Keratinocyte (primary cell): ENCODE measurements at regions not wholly inside any gene's neighbourhood (a gene's known extent, or its start where the extent isn't known, plus 50 kb on each side); places are given as distances from the start of the nearest gene placed in this dataset.

Experiments used
- DNase-seq: peaks from one replicate; pipeline ENCODE4 v3.0.0-alpha.2; 2011; ENCODE audit warnings: low read depth, missing footprints, low spot score
- FAIRE-seq: peaks from 2 replicates; lab custom pipeline; 2011; peaks lifted over from hg19 to GRCh38; lab: Jason Lieb, UNC
- H2AFZ ChIP-seq: 2 replicates; pipeline ENCODE4 v1.6.0; 2012; ENCODE audit warnings: low read length, control low read depth, inconsistent platforms; ENCODE audit not compliant: control insufficient read depth
- H3K27ac ChIP-seq: 2 replicates; pipeline ENCODE4 v1.5.1; 2011; ENCODE audit warnings: low read length; ENCODE audit not compliant: control insufficient read depth, insufficient read depth
- H3K27me3 ChIP-seq: 3 replicates; pipeline ENCODE4 v1.6.0; 2011; ENCODE audit warnings: low read length; ENCODE audit not compliant: control insufficient read depth, insufficient read depth; ENCODE audit errors: extremely low read depth
- H3K36me3 ChIP-seq, 2 experiments: 2 replicates in 1 of 2; 3 replicates in 1 of 2; pipeline ENCODE4 v1.5.1; 2011; ENCODE audit warnings: low read length in 2 of 2, mild to moderate bottlenecking in 1 of 2; ENCODE audit not compliant: control insufficient read depth in 2 of 2, insufficient read depth in 2 of 2; ENCODE audit errors: extremely low read depth in 1 of 2
- H3K4me1 ChIP-seq: 3 replicates; pipeline ENCODE4 v1.5.1; 2011; ENCODE audit warnings: low read length; ENCODE audit not compliant: control insufficient read depth, insufficient read depth; ENCODE audit errors: extremely low read depth
- H3K4me2 ChIP-seq: 3 replicates; pipeline ENCODE4 v1.6.0; 2011; ENCODE audit warnings: low read depth, low read length; ENCODE audit not compliant: control insufficient read depth, insufficient read depth; ENCODE audit errors: extremely low read depth
- H3K4me3 ChIP-seq, 3 experiments: fragments of 200-600 bp in 1 of 3; sonication (generic) in 1 of 3; 2 replicates in 2 of 3; 3 replicates in 1 of 3; pipeline ENCODE4 v1.5.1; 2011 to 2016; ENCODE audit warnings: low read length in 3 of 3, mild to moderate bottlenecking in 3 of 3, control low read depth in 2 of 3, inconsistent platforms in 1 of 3, low read depth in 1 of 3, mixed read lengths in 1 of 3, mixed run types in 1 of 3, moderate library complexity in 1 of 3; ENCODE audit not compliant: control insufficient read depth in 2 of 3, insufficient read depth in 2 of 3; ENCODE audit errors: extremely low read depth in 1 of 3
- H3K79me2 ChIP-seq: 2 replicates; pipeline ENCODE4 v1.6.0; 2012; ENCODE audit warnings: low read length; ENCODE audit not compliant: control insufficient read depth, insufficient read depth
- H3K9ac ChIP-seq: 3 replicates; pipeline ENCODE4 v1.6.0; 2011; ENCODE audit warnings: low read length; ENCODE audit not compliant: control insufficient read depth, insufficient read depth; ENCODE audit errors: extremely low read depth
- H3K9me1 ChIP-seq: 3 replicates; pipeline ENCODE4 v1.6.0; 2011; ENCODE audit warnings: low read length; ENCODE audit not compliant: control insufficient read depth, insufficient read depth; ENCODE audit errors: extremely low read depth
- H3K9me3 ChIP-seq: 2 replicates; pipeline ENCODE4 v1.5.1; 2012; ENCODE audit warnings: low read depth, low read length; ENCODE audit not compliant: control insufficient read depth
- H4K20me1 ChIP-seq: 3 replicates; pipeline ENCODE4 v1.6.0; 2011; ENCODE audit warnings: low read length; ENCODE audit not compliant: control insufficient read depth, insufficient read depth; ENCODE audit errors: extremely low read depth
- CTCF ChIP-seq, 3 experiments: IDR thresholded peaks in 1 of 3; conservative IDR thresholded peaks in 1 of 3; optimal IDR thresholded peaks in 1 of 3; 2 replicates in 2 of 3; 3 replicates in 1 of 3; pipeline versions ENCODE3 to v1.5.1; 2011; ENCODE audit warnings: low read length in 3 of 3, mild to moderate bottlenecking in 3 of 3, moderate library complexity in 2 of 3, control low read depth in 1 of 3, inconsistent platforms in 1 of 3; ENCODE audit not compliant: insufficient read depth in 2 of 3; ENCODE audit errors: extremely low read depth in 1 of 3
- EZH2 ChIP-seq: IDR thresholded peaks from one replicate; pipeline ENCODE4 v1.6.1; 2012; ENCODE audit warnings: inconsistent platforms, mild to moderate bottlenecking, low read length, moderate library complexity
- dilution Hi-C: fragments of 300-500 bp; cut with MboI; formaldehyde crosslinking; loops from one replicate; pipeline ENCODE4 v1.7.0; 2020; ENCODE audit warnings: low sequenced_read_pairs; ENCODE audit not compliant: extremely low pct_ligation_motif_present

GRCh38 chr6:85273870-85274269 lies 176.0 kb upstream of the NT5E start:
- DNase-seq: no peak
- dilution Hi-C loops: no loop called here
- no peak for FAIRE-seq

GRCh38 chr6:85273046-85273445 lies 176.8 kb upstream of the NT5E start:
- Histone ChIP-seq H3K9ac (no peak overlapping the region), H3K9me1 (no peaks in the 10 kb centered on the region), H2AFZ (no peak overlapping the region), H3K27me3 (no peaks in the 10 kb centered on the region), H3K36me3 (no peaks in the 10 kb centered on the region), H3K27ac (no peak overlapping the region), H3K79me2 (no peaks in the 10 kb centered on the region), H3K9me3 (no peaks in the 10 kb centered on the region), H3K4me3 (no peak overlapping the region), H4K20me1 (no peaks in the 10 kb centered on the region), H3K4me2 (no peak overlapping the region), H3K4me1 (no peaks in the 10 kb centered on the region)
- DNase-seq (no peak), FAIRE-seq (no peak)
- dilution Hi-C loops: no loop called here
- no peak for TF ChIP-seq CTCF (optimal IDR thresholded peaks at IDR 0.05 in 1 of 3, IDR thresholded peaks at IDR 0.05 in 1 of 3, conservative IDR thresholded peaks at IDR 0.05 in 1 of 3; ENCODE audit: extremely low read depth in 1 of 3, insufficient read depth in 2 of 3, low read length in 3 of 3)
- TF ChIP-seq EZH2: no peak

More at GRCh38 chr6:85273870-85274269, 176.0 kb upstream of the NT5E start:
- Histone ChIP-seq H3K27ac (no peak overlapping the region), H3K27me3 (no peaks in the 10 kb centered on the region), H2AFZ (no peak overlapping the region), H3K79me2 (no peaks in the 10 kb centered on the region), H3K4me3 (no peak overlapping the region), H3K9me1 (no peaks in the 10 kb centered on the region), H4K20me1 (no peaks in the 10 kb centered on the region), H3K9ac (no peak overlapping the region), H3K9me3 (no peaks in the 10 kb centered on the region), H3K36me3 (no peaks in the 10 kb centered on the region), H3K4me1 (no peaks in the 10 kb centered on the region), H3K4me2 (no peak overlapping the region)
- TF ChIP-seq EZH2: no peak
- TF ChIP-seq CTCF (optimal IDR thresholded peaks at IDR 0.05 in 1 of 3, IDR thresholded peaks at IDR 0.05 in 1 of 3, conservative IDR thresholded peaks at IDR 0.05 in 1 of 3; ENCODE audit: extremely low read depth in 1 of 3, insufficient read depth in 2 of 3, low read length in 3 of 3): no peak
